ENCODE measurements at regions not wholly inside any gene's neighbourhood (a gene's known extent, or its start where the extent isn't known, plus 50 kb on each side); places are given as distances from the start of the nearest gene placed in this dataset.

DNA sequence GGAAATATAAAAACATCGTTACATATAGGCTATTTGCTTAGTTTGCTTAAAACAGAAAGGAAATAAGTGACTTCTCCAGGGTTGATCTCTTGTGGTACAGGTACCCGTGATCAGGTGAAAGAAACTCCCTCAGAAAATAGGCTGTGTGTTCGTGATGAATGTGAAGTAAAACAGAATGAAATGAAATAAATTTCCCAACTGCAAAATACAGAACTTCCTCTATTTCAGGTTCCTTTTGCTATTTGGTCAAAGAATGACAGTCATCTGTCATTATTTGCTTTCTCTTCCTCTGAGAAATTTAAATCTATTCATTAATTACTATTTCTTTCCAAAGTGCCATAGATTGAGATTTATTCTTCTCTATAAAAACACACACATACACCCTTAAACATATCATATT, 408.1 kb downstream of the FAM170A start (continued):
- TF ChIP-seq ZNF341 (tag by site-specific recombination; IDR thresholded peaks at IDR 0.05; ENCODE audit: low read depth), result no peak
- no peak for TF ChIP-seq ZNF157 (tag by site-specific recombination; IDR thresholded peaks at IDR 0.05)
- TF ChIP-seq ZNF10 (tag by site-specific recombination; IDR thresholded peaks at IDR 0.05), result no peak
- TF ChIP-seq, protein P1, sequence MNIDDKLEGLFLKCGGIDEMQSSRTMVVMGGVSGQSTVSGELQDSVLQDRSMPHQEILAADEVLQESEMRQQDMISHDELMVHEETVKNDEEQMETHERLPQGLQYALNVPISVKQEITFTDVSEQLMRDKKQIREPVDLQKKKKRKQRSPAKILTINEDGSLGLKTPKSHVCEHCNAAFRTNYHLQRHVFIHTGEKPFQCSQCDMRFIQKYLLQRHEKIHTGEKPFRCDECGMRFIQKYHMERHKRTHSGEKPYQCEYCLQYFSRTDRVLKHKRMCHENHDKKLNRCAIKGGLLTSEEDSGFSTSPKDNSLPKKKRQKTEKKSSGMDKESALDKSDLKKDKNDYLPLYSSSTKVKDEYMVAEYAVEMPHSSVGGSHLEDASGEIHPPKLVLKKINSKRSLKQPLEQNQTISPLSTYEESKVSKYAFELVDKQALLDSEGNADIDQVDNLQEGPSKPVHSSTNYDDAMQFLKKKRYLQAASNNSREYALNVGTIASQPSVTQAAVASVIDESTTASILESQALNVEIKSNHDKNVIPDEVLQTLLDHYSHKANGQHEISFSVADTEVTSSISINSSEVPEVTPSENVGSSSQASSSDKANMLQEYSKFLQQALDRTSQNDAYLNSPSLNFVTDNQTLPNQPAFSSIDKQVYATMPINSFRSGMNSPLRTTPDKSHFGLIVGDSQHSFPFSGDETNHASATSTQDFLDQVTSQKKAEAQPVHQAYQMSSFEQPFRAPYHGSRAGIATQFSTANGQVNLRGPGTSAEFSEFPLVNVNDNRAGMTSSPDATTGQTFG (tag by site-specific recombination; IDR thresholded peaks at IDR 0.05; ENCODE audit: borderline replicate concordance), result no peak
- no peak for TF ChIP-seq SCRT1 (tag by site-specific recombination; IDR thresholded peaks at IDR 0.05; ENCODE audit: borderline replicate concordance)
- TF ChIP-seq, protein P2, sequence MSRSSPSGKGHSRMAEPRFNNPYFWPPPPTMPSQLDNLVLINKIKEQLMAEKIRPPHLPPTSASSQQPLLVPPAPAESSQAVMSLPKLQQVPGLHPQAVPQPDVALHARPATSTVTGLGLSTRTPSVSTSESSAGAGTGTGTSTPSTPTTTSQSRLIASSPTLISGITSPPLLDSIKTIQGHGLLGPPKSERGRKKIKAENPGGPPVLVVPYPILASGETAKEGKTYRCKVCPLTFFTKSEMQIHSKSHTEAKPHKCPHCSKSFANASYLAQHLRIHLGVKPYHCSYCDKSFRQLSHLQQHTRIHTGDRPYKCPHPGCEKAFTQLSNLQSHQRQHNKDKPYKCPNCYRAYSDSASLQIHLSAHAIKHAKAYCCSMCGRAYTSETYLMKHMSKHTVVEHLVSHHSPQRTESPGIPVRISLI (tag by site-specific recombination; IDR thresholded peaks at IDR 0.05), result no peak
- TF ChIP-seq ZNF223 (tag by site-specific recombination; IDR thresholded peaks at IDR 0.05), result no peak

DNA sequence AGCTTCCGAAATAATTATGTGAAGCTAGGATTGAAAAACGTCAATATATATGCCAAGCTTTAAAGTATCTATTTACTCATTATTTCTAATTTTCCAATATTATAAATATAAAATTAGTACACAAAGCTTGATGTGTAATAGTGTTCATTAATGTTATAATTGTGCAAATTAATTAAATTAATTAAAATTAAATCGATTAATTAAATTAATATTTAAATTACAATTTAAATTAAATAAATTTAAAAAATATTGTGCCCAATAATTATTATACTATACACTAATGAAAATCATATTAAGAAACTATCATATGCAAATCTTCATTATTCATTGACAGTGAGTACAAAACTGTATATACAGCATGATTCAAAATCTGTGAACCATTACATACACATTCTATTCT, 409.8 kb downstream of the FAM170A start:
- no peak overlapping the region for H3K4me3 ChIP-seq (ENCODE audit: low read depth, low read length)
- H3K27ac ChIP-seq (ENCODE audit: extremely low read depth, low read depth, low read length), result no peak overlapping the region
- CTCF ChIA-PET, result interaction anchor here (0.6 to 0.7 kb wide), 2 partner anchors 8 to 38 kb away, joined by 3 read pairs; no protein-coding TSS in a partner anchor
- no peaks in the 10 kb centered on the region for H3K9me3 ChIP-seq (ENCODE audit: control insufficient read depth, insufficient read depth, low read depth, low read length)
- no peaks in the 10 kb centered on the region for H3K36me3 ChIP-seq (ENCODE audit: control insufficient read depth in 2 of 2, insufficient read depth in 1 of 2, low read length in 2 of 2)
- POLR2A ChIA-PET, result no interaction called here
- no peaks in the 10 kb centered on the region for H3K4me1 ChIP-seq (ENCODE audit: control insufficient read depth, insufficient read depth, low read length)
- TF ChIP-seq SCRT2 (tag by site-specific recombination; IDR thresholded peaks at IDR 0.05) (no peak), ZNF292 (tag by site-specific recombination; IDR thresholded peaks at IDR 0.05; ENCODE audit: borderline replicate concordance, low read depth) (no peak), BCL11A (tag by site-specific recombination; IDR thresholded peaks at IDR 0.05; ENCODE audit: low read depth) (no peak), ZNF529 (tag by site-specific recombination; IDR thresholded peaks at IDR 0.05; ENCODE audit: insufficient replicate concordance) (no peak), ZNF354C (tag by site-specific recombination; IDR thresholded peaks at IDR 0.05; ENCODE audit: borderline replicate concordance, low read depth) (no peak), ZNF184 (tag by site-specific recombination; IDR thresholded peaks at IDR 0.05) (no peak), PRDM1 (tag by site-specific recombination; IDR thresholded peaks at IDR 0.05) (no peak)
- TF ChIP-seq, protein P3, sequence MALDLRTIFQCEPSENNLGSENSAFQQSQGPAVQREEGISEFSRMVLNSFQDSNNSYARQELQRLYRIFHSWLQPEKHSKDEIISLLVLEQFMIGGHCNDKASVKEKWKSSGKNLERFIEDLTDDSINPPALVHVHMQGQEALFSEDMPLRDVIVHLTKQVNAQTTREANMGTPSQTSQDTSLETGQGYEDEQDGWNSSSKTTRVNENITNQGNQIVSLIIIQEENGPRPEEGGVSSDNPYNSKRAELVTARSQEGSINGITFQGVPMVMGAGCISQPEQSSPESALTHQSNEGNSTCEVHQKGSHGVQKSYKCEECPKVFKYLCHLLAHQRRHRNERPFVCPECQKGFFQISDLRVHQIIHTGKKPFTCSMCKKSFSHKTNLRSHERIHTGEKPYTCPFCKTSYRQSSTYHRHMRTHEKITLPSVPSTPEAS (tag by site-specific recombination; IDR thresholded peaks at IDR 0.05), result no peak

DNA sequence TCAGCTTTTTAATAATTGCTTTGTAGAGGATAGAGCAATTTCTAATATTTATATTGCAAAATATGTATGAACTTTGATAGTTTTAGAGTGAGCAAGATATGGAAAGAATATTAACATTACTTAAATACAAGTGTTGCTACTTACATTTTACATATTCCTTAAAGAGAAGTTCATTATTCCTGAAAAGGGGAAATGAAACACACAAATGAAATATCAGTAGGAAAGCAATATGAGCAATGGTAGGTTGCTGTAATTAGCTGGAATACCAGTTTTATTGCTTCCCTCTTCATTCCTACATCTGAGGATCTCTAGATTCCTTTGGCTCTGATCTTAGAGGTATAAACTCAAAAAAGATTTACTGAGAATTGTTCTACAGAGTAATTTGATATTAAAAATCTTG, 414.1 kb downstream of the FAM170A start:
- no peaks in the 10 kb centered on the region for H3K9me3 ChIP-seq (ENCODE audit: control insufficient read depth, insufficient read depth, low read depth, low read length)
- ChIA-PET POLR2A (no interaction called here), CTCF (no interaction called here)
- H3K27ac ChIP-seq (ENCODE audit: extremely low read depth, low read depth, low read length), result no peak overlapping the region
- no peak overlapping the region for H3K4me3 ChIP-seq (ENCODE audit: low read depth, low read length)
- H3K4me1 ChIP-seq (ENCODE audit: control insufficient read depth, insufficient read depth, low read length), result no peaks in the 10 kb centered on the region
- TF ChIP-seq ZFP37 (tag by site-specific recombination; IDR thresholded peaks at IDR 0.05), result no peak
- TF ChIP-seq, protein P4, sequence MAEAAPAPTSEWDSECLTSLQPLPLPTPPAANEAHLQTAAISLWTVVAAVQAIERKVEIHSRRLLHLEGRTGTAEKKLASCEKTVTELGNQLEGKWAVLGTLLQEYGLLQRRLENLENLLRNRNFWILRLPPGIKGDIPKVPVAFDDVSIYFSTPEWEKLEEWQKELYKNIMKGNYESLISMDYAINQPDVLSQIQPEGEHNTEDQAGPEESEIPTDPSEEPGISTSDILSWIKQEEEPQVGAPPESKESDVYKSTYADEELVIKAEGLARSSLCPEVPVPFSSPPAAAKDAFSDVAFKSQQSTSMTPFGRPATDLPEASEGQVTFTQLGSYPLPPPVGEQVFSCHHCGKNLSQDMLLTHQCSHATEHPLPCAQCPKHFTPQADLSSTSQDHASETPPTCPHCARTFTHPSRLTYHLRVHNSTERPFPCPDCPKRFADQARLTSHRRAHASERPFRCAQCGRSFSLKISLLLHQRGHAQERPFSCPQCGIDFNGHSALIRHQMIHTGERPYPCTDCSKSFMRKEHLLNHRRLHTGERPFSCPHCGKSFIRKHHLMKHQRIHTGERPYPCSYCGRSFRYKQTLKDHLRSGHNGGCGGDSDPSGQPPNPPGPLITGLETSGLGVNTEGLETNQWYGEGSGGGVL (tag by site-specific recombination; IDR thresholded peaks at IDR 0.05), result no peak
- TF ChIP-seq ZNF175 (tag by site-specific recombination; IDR thresholded peaks at IDR 0.05), result no peak
- H3K36me3 ChIP-seq (ENCODE audit: control insufficient read depth in 2 of 2, insufficient read depth in 1 of 2, low read length in 2 of 2), result no peaks in the 10 kb centered on the region

Data from HEK293 (cell line).